ENCODE measurements at regions not wholly inside any gene's neighbourhood (a gene's known extent, or its start where the extent isn't known, plus 50 kb on each side); places are given as distances from the start of the nearest gene placed in this dataset.

- in situ Hi-C loops (cut with MboI; ENCODE audit: low sequenced_read_pairs, unreplicated experiment), result no loop called here
- no peak for TF ChIP-seq CTCF (IDR thresholded peaks at IDR 0.05; ENCODE audit: borderline replicate concordance, control extremely low read depth, extremely low read depth, insufficient read depth, missing control alignments)
Measured at GRCh38 chr13:106337096-106337850, 198.2 kb downstream of the EFNB2 start.

GRCh38 chr13:106336668-106337067, 198.8 kb downstream of the EFNB2 start:
- in situ Hi-C loops (cut with MboI; ENCODE audit: low sequenced_read_pairs, unreplicated experiment), result no loop called here
- TF ChIP-seq CTCF (IDR thresholded peaks at IDR 0.05; ENCODE audit: borderline replicate concordance, control extremely low read depth, extremely low read depth, insufficient read depth, missing control alignments), result no peak

More at GRCh38 chr13:106337096-106337850, 198.2 kb downstream of the EFNB2 start:
- no peak for DNase-seq (ENCODE audit: low spot score)

GRCh38 chr13:106332621-106333020, 202.8 kb downstream of the EFNB2 start:
- TF ChIP-seq CTCF (IDR thresholded peaks at IDR 0.05; ENCODE audit: borderline replicate concordance, control extremely low read depth, extremely low read depth, insufficient read depth, missing control alignments), result no peak
- no peak for DNase-seq (ENCODE audit: low spot score)
- in situ Hi-C loops (cut with MboI; ENCODE audit: low sequenced_read_pairs, unreplicated experiment), result no loop called here

More at GRCh38 chr13:106336668-106337067, 198.8 kb downstream of the EFNB2 start:
- no peak for DNase-seq (ENCODE audit: low spot score)

GRCh38 chr13:106331116-106331515, 204.3 kb downstream of the EFNB2 start:
- no peak for TF ChIP-seq CTCF (IDR thresholded peaks at IDR 0.05; ENCODE audit: borderline replicate concordance, control extremely low read depth, extremely low read depth, insufficient read depth, missing control alignments)
- no peak for DNase-seq (ENCODE audit: low spot score)
- in situ Hi-C loops (cut with MboI; ENCODE audit: low sequenced_read_pairs, unreplicated experiment), result no loop called here

GRCh38 chr13:106329941-106330340, 205.5 kb downstream of the EFNB2 start:
- in situ Hi-C loops (cut with MboI; ENCODE audit: low sequenced_read_pairs, unreplicated experiment), result no loop called here
- no peak for DNase-seq (ENCODE audit: low spot score)
- TF ChIP-seq CTCF (IDR thresholded peaks at IDR 0.05; ENCODE audit: borderline replicate concordance, control extremely low read depth, extremely low read depth, insufficient read depth, missing control alignments), result no peak

GRCh38 chr13:106326751-106327150, 208.7 kb downstream of the EFNB2 start:
- TF ChIP-seq CTCF (IDR thresholded peaks at IDR 0.05; ENCODE audit: borderline replicate concordance, control extremely low read depth, extremely low read depth, insufficient read depth, missing control alignments), result no peak
- in situ Hi-C loops (cut with MboI; ENCODE audit: low sequenced_read_pairs, unreplicated experiment), result no loop called here

More at GRCh38 chr13:106326751-106327150, 208.7 kb downstream of the EFNB2 start:
- DNase-seq (ENCODE audit: low spot score), result no peak

All from GM13976 (cell line).